GM18511 (cell line): ENCODE measurements at regions not wholly inside any gene's neighbourhood (a gene's known extent, or its start where the extent isn't known, plus 50 kb on each side); places are given as distances from the start of the nearest gene placed in this dataset.
A peak's percentile ranks its signal among the peaks of the same experiment; 100 is the strongest.

Source experiments
- ATAC-seq: cut with Tn5 transposase; IDR thresholded peaks from one replicate; pipeline ENCODE4 v1.9.1; 2021; ENCODE audit warnings: mild to moderate bottlenecking, moderate library complexity; ENCODE audit not compliant: unreplicated experiment

GRCh38 chr12:24116548-24116947 lies 167.1 kb upstream of the SOX5 start:
- ATAC-seq: no peak

- ATAC-seq: no peak
Observed at GRCh38 chr12:24113701-24114100, 164.2 kb upstream of the SOX5 start.

GRCh38 chr12:24111616-24112015 lies 162.1 kb upstream of the SOX5 start:
- no peak for ATAC-seq

- no peak for ATAC-seq
Observed at GRCh38 chr12:24111086-24111485, 161.6 kb upstream of the SOX5 start.

GRCh38 chr12:24109381-24110039 lies 160.0 kb upstream of the SOX5 start:
- peak; percentile 97 for ATAC-seq

- no peak for ATAC-seq
Observed at GRCh38 chr12:24102676-24103075, 153.2 kb upstream of the SOX5 start.

- no peak for ATAC-seq
Observed at GRCh38 chr12:24099576-24099975, 150.1 kb upstream of the SOX5 start.

- no peak for ATAC-seq
Observed at GRCh38 chr12:24095245-24095644, 145.8 kb upstream of the SOX5 start.

GRCh38 chr12:24089510-24089890 lies 140.0 kb upstream of the SOX5 start:
- ATAC-seq: no peak

- no peak for ATAC-seq
Observed at GRCh38 chr12:24088751-24089509, 139.5 kb upstream of the SOX5 start.

GRCh38 chr12:24087294-24087693 lies 137.8 kb upstream of the SOX5 start:
- ATAC-seq: no peak

GRCh38 chr12:24084800-24085199 lies 135.3 kb upstream of the SOX5 start:
- peak; percentile 68 for ATAC-seq

- ATAC-seq: no peak
Observed at GRCh38 chr12:24083838-24084237, 134.4 kb upstream of the SOX5 start.

- no peak for ATAC-seq
Observed at GRCh38 chr12:24081606-24082005, 132.1 kb upstream of the SOX5 start.

- no peak for ATAC-seq
Observed at GRCh38 chr12:24081092-24081529, 131.6 kb upstream of the SOX5 start.

GRCh38 chr12:24080465-24080864 lies 131.0 kb upstream of the SOX5 start:
- no peak for ATAC-seq

- ATAC-seq: no peak
Observed at GRCh38 chr12:24079083-24079482, 129.6 kb upstream of the SOX5 start.

- ATAC-seq: no peak
Observed at GRCh38 chr12:24078318-24078765, 128.9 kb upstream of the SOX5 start.

GRCh38 chr12:24077161-24077560 lies 127.7 kb upstream of the SOX5 start:
- no peak for ATAC-seq

- no peak for ATAC-seq
Observed at GRCh38 chr12:24075650-24076049, 126.2 kb upstream of the SOX5 start.

- no peak for ATAC-seq
Observed at GRCh38 chr12:24073170-24073810, 123.8 kb upstream of the SOX5 start.

GRCh38 chr12:24072302-24072701 lies 122.8 kb upstream of the SOX5 start:
- no peak for ATAC-seq
